SK-N-SH (cell line): ENCODE measurements at regions not wholly inside any gene's neighbourhood (a gene's known extent, or its start where the extent isn't known, plus 50 kb on each side); places are given as distances from the start of the nearest gene placed in this dataset.

Source experiments
- CTCF ChIA-PET: fragments of 300-600, 350-600 bp; formaldehyde crosslinking; extraction: SDS; loops from one replicate; lab custom pipeline; 2021; lab: Yijun Ruan, JAX
- POLR2A ChIA-PET: fragments of 350-600 bp; sonication (Branson Sonifier 250); formaldehyde crosslinking; extraction: SDS; loops from one replicate; lab custom pipeline; 2020; ENCODE audit warnings: antibody characterized with exemption, inconsistent platforms; lab: Yijun Ruan, JAX
- DNase-seq: peaks from one replicate; pipeline ENCODE4 v3.0.0; 2012
- H2AFZ ChIP-seq: fragments of 200-600 bp; sonication (generic); 2 replicates; pipeline ENCODE4 v1.8.1; 2016; ENCODE audit warnings: antibody characterized with exemption, mild to moderate bottlenecking, low read depth
- H3F3A ChIP-seq: fragments of 200-600 bp; sonication (generic); replicated peaks from 2 replicates; pipeline ENCODE3; 2016; ENCODE audit warnings: antibody characterized with exemption, mild to moderate bottlenecking; ENCODE audit not compliant: insufficient read depth
- H3K27ac ChIP-seq, 2 experiments: fragments of 200-500 bp in 1 of 2; fragments of 200-600 bp in 1 of 2; sonication (Bioruptor generic) in 1 of 2; sonication (generic), shearing (Covaris generic) in 1 of 2; 2 replicates each; pipeline versions ENCODE4 v1.5.1 to v1.6.1; 2014 to 2016; ENCODE audit warnings: low read depth in 2 of 2, inconsistent platforms in 1 of 2, low read length in 1 of 2, mild to moderate bottlenecking in 1 of 2, mixed read lengths in 1 of 2
- H3K27me3 ChIP-seq: fragments of 200-600 bp; sonication (generic), shearing (Covaris generic); 2 replicates; pipeline ENCODE4 v1.6.1; 2016; ENCODE audit warnings: mixed run types; ENCODE audit not compliant: insufficient read depth
- H3K36me3 ChIP-seq, 2 experiments: fragments of 200-500 bp in 1 of 2; fragments of 200-600 bp in 1 of 2; sonication (Bioruptor generic) in 1 of 2; sonication (generic) in 1 of 2; replicated peaks in 1 of 2; 2 replicates each; pipeline versions ENCODE3 to v1.5.1; 2014 to 2016; ENCODE audit warnings: low read length in 1 of 2, mild to moderate bottlenecking in 1 of 2; ENCODE audit not compliant: insufficient read depth in 2 of 2, control insufficient read depth in 1 of 2
- H3K4me1 ChIP-seq, 2 experiments: fragments of 200-500 bp in 1 of 2; fragments of 200-600 bp in 1 of 2; sonication (Bioruptor generic) in 1 of 2; sonication (generic), shearing (Covaris generic) in 1 of 2; 2 replicates each; pipeline versions ENCODE4 v1.5.1 to v1.6.1; 2014 to 2016; ENCODE audit warnings: low read depth in 1 of 2, low read length in 1 of 2, mixed run types in 1 of 2; ENCODE audit not compliant: insufficient read depth in 2 of 2, control insufficient read depth in 1 of 2
- H3K4me2 ChIP-seq: fragments of 200-600 bp; sonication (generic), shearing (Covaris generic); 2 replicates; pipeline ENCODE4 v1.6.1; 2017; ENCODE audit warnings: mixed run types
- H3K4me3 ChIP-seq, 2 experiments: fragments of 200-500 bp in 1 of 2; fragments of 200-600 bp in 1 of 2; sonication (Bioruptor generic) in 1 of 2; sonication (generic), shearing (Covaris generic) in 1 of 2; 2 replicates each; pipeline versions ENCODE4 v1.5.1 to v1.8.1; 2014 to 2016; ENCODE audit warnings: low read depth in 2 of 2, inconsistent platforms in 1 of 2, low read length in 1 of 2, mild to moderate bottlenecking in 1 of 2, mixed read lengths in 1 of 2, moderate library complexity in 1 of 2
- H3K79me2 ChIP-seq: fragments of 200-600 bp; sonication (generic); 2 replicates; pipeline ENCODE4 v1.8.1; 2017; ENCODE audit warnings: mild to moderate bottlenecking; ENCODE audit not compliant: insufficient read depth
- H3K9ac ChIP-seq: fragments of 200-600 bp; sonication (generic); 2 replicates; pipeline ENCODE4 v1.6.1; 2017; ENCODE audit warnings: mixed run types
- H3K9me2 ChIP-seq: fragments of 200-600 bp; sonication (generic); 2 replicates; pipeline ENCODE4 v1.6.1; 2017; ENCODE audit warnings: mixed run types
- H3K9me3 ChIP-seq: fragments of 200-600 bp; sonication (generic); 2 replicates; pipeline ENCODE4 v1.6.1; 2017; ENCODE audit warnings: mixed run types, mild to moderate bottlenecking, moderate library complexity
- H4K20me1 ChIP-seq: fragments of 200-600 bp; sonication (generic); 2 replicates; pipeline ENCODE4 v1.6.1; 2017; ENCODE audit warnings: mild to moderate bottlenecking, mixed run types; ENCODE audit not compliant: insufficient read depth
- CHD2 ChIP-seq: fragments of 150-350 bp; IDR thresholded peaks from 2 replicates; pipeline ENCODE4 v1.6.1; 2018; ENCODE audit warnings: low read length; ENCODE audit not compliant: partially characterized antibody
- EP300 ChIP-seq, 2 experiments: IDR thresholded peaks; 2 replicates each; pipeline versions ENCODE4 v1.4.0 to v1.6.1; 2012; ENCODE audit warnings: borderline replicate concordance in 1 of 2, low read depth in 1 of 2, low read length in 1 of 2
- EZH2phosphoT487 ChIP-seq: fragments of 200-600 bp; sonication (generic); IDR thresholded peaks from 2 replicates; pipeline ENCODE4 v1.6.1; 2017; ENCODE audit warnings: low read depth, mixed run types, mild to moderate bottlenecking, antibody characterized with exemption, moderate library complexity, borderline replicate concordance
- FOXJ3 ChIP-seq: sonication (generic); formaldehyde crosslinking; IDR thresholded peaks from 2 replicates; pipeline ENCODE4 v1.5.1; 2020; ENCODE audit warnings: mild to moderate bottlenecking, missing genetic modification reagents
- FOXM1 ChIP-seq: IDR thresholded peaks from 2 replicates; pipeline ENCODE4 v1.4.0; 2012; ENCODE audit warnings: low read depth, mild to moderate bottlenecking
- GATA2 ChIP-seq: sonication (generic); formaldehyde crosslinking; IDR thresholded peaks from 2 replicates; pipeline ENCODE4 v1.5.0; 2020; ENCODE audit warnings: mild to moderate bottlenecking, missing genetic modification reagents
- IRF3 ChIP-seq: fragments of 150-350 bp; IDR thresholded peaks from 2 replicates; pipeline ENCODE4 v1.6.1; 2016; ENCODE audit warnings: mild to moderate bottlenecking, low read depth, low read length
- JUND ChIP-seq: IDR thresholded peaks from 2 replicates; pipeline ENCODE4 v1.4.0; 2012
- MXI1 ChIP-seq: IDR thresholded peaks from 2 replicates; pipeline ENCODE4 v1.6.1; 2012; ENCODE audit warnings: mild to moderate bottlenecking, low read depth, low read length, improper control_type of control experiment
- NRF1 ChIP-seq: IDR thresholded peaks from 2 replicates; pipeline ENCODE4 v1.6.1; 2012; ENCODE audit warnings: low read depth, mild to moderate bottlenecking, low read length
- POLR2AphosphoS5 ChIP-seq: IDR thresholded peaks from 2 replicates; pipeline ENCODE4 v1.6.1; 2012; ENCODE audit warnings: low read depth, low read length
- REST ChIP-seq: IDR thresholded peaks from 2 replicates; pipeline ENCODE4 v1.6.1; 2012; ENCODE audit warnings: mild to moderate bottlenecking, low read depth, low read length, moderate library complexity
- RFX5 ChIP-seq: IDR thresholded peaks from 2 replicates; pipeline ENCODE4 v1.6.1; 2012; ENCODE audit warnings: mild to moderate bottlenecking, improper control_type of control experiment, low read length
- SIN3A ChIP-seq: IDR thresholded peaks from 2 replicates; pipeline ENCODE4 v1.6.1; 2012; ENCODE audit warnings: low read depth, mild to moderate bottlenecking, low read length, moderate library complexity, borderline replicate concordance
- SMC3 ChIP-seq: IDR thresholded peaks from 2 replicates; pipeline ENCODE4 v1.6.1; 2012; ENCODE audit warnings: low read depth, low read length, improper control_type of control experiment
- YY1 ChIP-seq: IDR thresholded peaks from 2 replicates; pipeline ENCODE4 v1.4.0; 2012; ENCODE audit warnings: low read depth, mild to moderate bottlenecking
- ZBTB33 ChIP-seq: IDR thresholded peaks from 2 replicates; pipeline ENCODE4 v1.4.0; 2012; ENCODE audit warnings: low read depth, borderline replicate concordance
- WGBS: methylation state at CpG from one replicate; pipeline ENCODE4 v1.1.6; 2017; ENCODE audit warnings: low lambda C conversion rate; 5-methylcytosine and 5-hydroxymethylcytosine counted together
- TF ChIP-seq, protein P1 (sequence below): fragments of 200-600 bp; sonication (generic); IDR thresholded peaks from 2 replicates; pipeline ENCODE4 v1.6.1; 2017; ENCODE audit warnings: antibody characterized with exemption, mild to moderate bottlenecking, moderate library complexity
- TF ChIP-seq, protein P2 (sequence below): IDR thresholded peaks from 2 replicates; pipeline ENCODE4 v1.4.0; 2012; ENCODE audit warnings: low read depth

- TF ChIP-seq REST (no peak), RFX5 (no peak), POLR2AphosphoS5 (no peak), YY1 (no peak), MXI1 (no peak), GATA2 (CRISPR knock-in tag) (no peak), SMC3 (no peak), EZH2phosphoT487 (no peak)
Measured at GRCh38 chr16:86335266-86336172, 174.8 kb upstream of the FOXF1 start (continued).

GRCh38 chr16:86337138-86337537 is 173.2 kb upstream of the FOXF1 start:
- 59% methylated on average over 14 of the region's 18 CpGs for WGBS
- DNase-seq = no peak
- Histone ChIP-seq H4K20me1 (no peaks in the 10 kb centered on the region), H3K36me3 (no peaks in the 10 kb centered on the region), H2AFZ (no peak overlapping the region), H3F3A (peaks cover 6% of the 10 kb centered on the region), H3K4me1 (no peaks in the 10 kb centered on the region), H3K4me3 (no peak overlapping the region), H3K9me3 (no peaks in the 10 kb centered on the region), H3K27me3 (peaks cover 31% of the 10 kb centered on the region), H3K9ac (no peak overlapping the region), H3K4me2 (no peak overlapping the region), H3K9me2 (no peaks in the 10 kb centered on the region), H3K27ac (no peak overlapping the region), H3K79me2 (no peaks in the 10 kb centered on the region)
- CTCF ChIA-PET = no interaction called here
- POLR2A ChIA-PET = no interaction called here
- TF ChIP-seq FOXJ3 = no peak
- TF ChIP-seq IRF3 = no peak
- TF ChIP-seq, protein P1, sequence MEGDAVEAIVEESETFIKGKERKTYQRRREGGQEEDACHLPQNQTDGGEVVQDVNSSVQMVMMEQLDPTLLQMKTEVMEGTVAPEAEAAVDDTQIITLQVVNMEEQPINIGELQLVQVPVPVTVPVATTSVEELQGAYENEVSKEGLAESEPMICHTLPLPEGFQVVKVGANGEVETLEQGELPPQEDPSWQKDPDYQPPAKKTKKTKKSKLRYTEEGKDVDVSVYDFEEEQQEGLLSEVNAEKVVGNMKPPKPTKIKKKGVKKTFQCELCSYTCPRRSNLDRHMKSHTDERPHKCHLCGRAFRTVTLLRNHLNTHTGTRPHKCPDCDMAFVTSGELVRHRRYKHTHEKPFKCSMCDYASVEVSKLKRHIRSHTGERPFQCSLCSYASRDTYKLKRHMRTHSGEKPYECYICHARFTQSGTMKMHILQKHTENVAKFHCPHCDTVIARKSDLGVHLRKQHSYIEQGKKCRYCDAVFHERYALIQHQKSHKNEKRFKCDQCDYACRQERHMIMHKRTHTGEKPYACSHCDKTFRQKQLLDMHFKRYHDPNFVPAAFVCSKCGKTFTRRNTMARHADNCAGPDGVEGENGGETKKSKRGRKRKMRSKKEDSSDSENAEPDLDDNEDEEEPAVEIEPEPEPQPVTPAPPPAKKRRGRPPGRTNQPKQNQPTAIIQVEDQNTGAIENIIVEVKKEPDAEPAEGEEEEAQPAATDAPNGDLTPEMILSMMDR = no peak
- TF ChIP-seq NRF1 = no peak
- no peak for TF ChIP-seq JUND
- no peak for TF ChIP-seq FOXM1
- TF ChIP-seq, protein P2, sequence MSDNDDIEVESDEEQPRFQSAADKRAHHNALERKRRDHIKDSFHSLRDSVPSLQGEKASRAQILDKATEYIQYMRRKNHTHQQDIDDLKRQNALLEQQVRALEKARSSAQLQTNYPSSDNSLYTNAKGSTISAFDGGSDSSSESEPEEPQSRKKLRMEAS = no peak
- TF ChIP-seq CHD2 = no peak
- no peak for TF ChIP-seq ZBTB33
- TF ChIP-seq EP300 (IDR thresholded peaks at IDR 0.05; ENCODE audit: borderline replicate concordance in 1 of 2, low read depth in 1 of 2, low read length in 1 of 2) = no peak
- TF ChIP-seq MXI1 = no peak
- no peak for TF ChIP-seq SIN3A
